ENCODE measurements at regions not wholly inside any gene's neighbourhood (a gene's known extent, or its start where the extent isn't known, plus 50 kb on each side); places are given as distances from the start of the nearest gene placed in this dataset.
"Not testable (repeated sequence)": the region's sequence is repeated elsewhere in the genome, so short reads cannot be mapped to it uniquely, and the experiment has no call there.

- DNase-seq: no peak
Measured at GRCh38 chr20:55386686-55387085, 618.6 kb downstream of the CBLN4 start.

GRCh38 chr20:55375920-55376319 is 629.4 kb downstream of the CBLN4 start:
- no peak for DNase-seq

DNA sequence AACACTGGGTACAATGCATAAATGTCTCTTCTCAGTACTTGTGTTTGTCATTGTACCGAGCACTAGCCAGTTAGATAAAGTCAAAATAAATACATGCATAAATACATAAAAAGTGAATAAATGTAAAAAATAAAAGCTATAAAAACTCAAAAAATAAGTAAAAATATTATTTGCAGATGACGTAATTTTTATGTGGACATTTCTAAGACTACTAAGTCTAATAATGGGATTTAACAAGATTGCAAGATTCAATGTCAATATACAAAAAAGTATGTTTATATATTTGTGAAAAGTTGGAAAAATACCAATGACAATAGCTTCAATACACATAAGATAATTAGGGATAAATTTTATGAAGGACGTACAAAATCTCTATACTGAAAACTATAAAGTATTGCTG is 639.6 kb downstream of the CBLN4 start:
- no peak for DNase-seq

DNA sequence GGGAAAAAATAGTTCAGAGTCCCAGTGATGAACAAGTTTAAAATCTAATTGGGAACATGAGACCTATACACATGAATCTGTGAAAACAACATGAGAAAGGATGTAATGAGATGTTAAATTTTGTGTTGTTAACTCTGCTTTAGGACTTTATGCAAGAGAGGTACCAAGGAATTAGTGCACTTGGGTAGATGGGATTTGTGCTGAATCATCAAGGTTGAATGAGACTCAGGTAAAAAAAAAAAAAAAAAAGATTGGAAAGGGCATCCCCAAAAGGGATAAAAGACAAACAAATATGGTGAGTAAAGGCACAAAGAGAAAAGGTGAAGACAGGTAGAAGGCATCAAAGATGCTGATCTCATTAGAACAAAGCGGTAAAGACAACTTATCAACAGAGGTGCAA is 644.4 kb downstream of the CBLN4 start:
- no peak for DNase-seq

DNA sequence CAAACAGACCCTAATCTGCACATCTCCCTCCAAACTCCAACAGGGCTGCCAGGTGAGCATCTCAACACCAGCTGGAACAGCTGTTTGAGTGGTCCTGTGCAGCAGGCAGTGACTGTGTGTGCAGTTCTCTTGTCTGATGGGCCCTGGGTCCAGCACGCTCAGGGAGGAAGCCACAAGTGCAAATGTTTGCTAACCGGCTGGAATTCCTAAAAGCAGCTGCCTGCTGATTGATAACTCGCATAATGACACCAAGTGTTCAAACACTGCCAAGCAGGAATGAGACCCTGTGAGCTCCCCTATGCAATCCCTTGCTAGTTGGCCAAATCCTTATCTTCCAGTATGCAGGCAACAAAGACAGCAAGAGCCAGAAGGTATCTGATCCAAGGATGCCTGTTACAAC is 650.6 kb downstream of the CBLN4 start:
- no peak for DNase-seq

- DNase-seq: no peak
Measured at GRCh38 chr20:55353206-55353605, 652.1 kb downstream of the CBLN4 start.

DNA sequence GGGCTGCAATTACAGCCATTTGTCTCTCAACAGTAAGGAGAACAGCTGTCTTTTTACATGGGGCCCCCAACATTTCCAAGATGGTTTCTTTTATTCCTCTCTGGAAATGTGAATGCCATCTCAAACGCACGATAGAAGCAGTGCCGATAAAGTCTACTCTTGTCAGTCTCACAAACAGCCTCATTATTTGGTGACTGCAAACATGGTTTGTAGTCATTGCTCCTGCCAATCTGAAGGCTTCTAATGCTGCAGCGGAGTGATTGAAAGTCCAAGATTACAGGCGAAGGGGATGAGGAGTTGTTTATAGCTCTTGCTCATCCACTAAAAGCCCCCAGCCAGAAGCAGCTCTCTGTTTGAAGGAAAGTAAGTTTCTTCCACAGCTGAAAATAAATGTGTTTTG is 657.1 kb downstream of the CBLN4 start:
- no peak for DNase-seq

GRCh38 chr20:55342822-55343221 is 662.5 kb downstream of the CBLN4 start:
- DNase-seq: no peak

DNA sequence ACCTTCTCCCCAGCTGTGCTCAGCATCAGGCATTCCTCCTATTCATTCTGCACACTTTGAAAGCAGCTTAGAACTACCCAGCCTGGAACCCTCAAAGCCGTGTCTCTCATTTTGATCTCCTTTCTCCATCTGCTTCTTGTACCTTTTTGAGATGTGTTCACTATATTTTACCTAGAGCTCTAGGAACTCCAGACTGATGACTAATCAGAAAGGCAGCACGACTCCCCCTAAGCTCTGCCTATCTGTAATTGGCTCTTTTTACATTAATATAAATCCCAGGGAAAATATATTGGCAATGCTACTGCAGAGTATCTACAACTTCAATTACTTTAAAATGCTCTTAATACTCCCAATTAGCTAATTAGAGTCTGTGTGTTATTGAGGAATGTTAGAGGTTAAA is 671.5 kb downstream of the CBLN4 start:
- DNase-seq: no peak

- no peak for DNase-seq
Measured at GRCh38 chr20:55329108-55329507, 676.2 kb downstream of the CBLN4 start.

- DNase-seq: no peak
Measured at GRCh38 chr20:55322745-55323144, 682.6 kb downstream of the CBLN4 start.

- DNase-seq: no peak
Measured at GRCh38 chr20:55316753-55317152, 688.6 kb downstream of the CBLN4 start.

GRCh38 chr20:55310844-55311243 is 694.5 kb downstream of the CBLN4 start:
- DNase-seq: not testable (repeated sequence)

- DNase-seq: no peak
Measured at GRCh38 chr20:55291261-55291660, 714.1 kb downstream of the CBLN4 start.

GRCh38 chr20:55283889-55284288 is 721.4 kb downstream of the CBLN4 start:
- DNase-seq: no peak

- DNase-seq: no peak
Measured at GRCh38 chr20:55273149-55273548, 732.2 kb downstream of the CBLN4 start.

DNA sequence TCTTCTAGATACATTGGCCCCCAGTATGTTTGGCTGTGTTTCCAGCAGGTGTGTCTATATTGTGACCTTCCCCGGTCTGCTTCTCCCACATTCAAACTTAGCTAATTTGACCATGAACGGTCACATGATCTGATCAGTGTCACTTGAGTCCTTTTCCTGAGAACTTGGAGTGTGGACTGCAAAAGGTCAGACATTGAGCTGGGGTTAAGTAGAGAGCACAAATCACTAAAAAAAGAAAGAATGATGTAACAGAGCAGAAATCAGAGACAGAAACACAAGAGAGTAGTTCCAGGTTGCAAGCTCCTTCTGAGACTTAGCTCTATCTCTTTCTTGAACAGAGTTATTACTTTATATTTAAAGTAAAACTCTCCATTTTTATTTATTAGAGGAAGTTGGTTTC is 733.9 kb downstream of the CBLN4 start:
- no peak for DNase-seq

GRCh38 chr20:55269913-55270312 is 735.4 kb downstream of the CBLN4 start:
- no peak for DNase-seq

DNA sequence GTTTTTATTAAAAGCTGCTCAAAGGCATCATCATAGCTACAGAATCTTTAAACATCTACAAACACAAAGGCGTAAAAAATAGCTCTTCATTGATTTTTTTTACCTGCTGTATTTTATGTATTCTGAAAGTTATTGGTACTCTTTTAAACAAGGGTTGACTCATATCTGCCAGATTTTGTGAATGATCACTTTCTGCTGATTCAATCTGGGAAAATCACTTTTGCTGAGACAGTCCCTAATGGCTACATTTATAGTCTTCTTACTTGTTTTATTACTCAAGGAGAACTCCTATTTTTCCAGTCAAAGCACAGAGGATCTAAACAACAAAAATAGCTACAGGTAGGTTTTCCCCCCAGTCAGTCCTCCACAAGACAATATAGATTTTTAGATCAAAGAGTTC is 739.0 kb downstream of the CBLN4 start:
- DNase-seq: no peak

- no peak for DNase-seq
Measured at GRCh38 chr20:55264703-55265239, 740.5 kb downstream of the CBLN4 start.

- DNase-seq: no peak
Measured at GRCh38 chr20:55258559-55258958, 746.8 kb downstream of the CBLN4 start.

GRCh38 chr20:55255016-55255415 is 750.3 kb downstream of the CBLN4 start:
- no peak for DNase-seq

- no peak for DNase-seq
Measured at GRCh38 chr20:55253781-55254180, 751.5 kb downstream of the CBLN4 start.

DNA sequence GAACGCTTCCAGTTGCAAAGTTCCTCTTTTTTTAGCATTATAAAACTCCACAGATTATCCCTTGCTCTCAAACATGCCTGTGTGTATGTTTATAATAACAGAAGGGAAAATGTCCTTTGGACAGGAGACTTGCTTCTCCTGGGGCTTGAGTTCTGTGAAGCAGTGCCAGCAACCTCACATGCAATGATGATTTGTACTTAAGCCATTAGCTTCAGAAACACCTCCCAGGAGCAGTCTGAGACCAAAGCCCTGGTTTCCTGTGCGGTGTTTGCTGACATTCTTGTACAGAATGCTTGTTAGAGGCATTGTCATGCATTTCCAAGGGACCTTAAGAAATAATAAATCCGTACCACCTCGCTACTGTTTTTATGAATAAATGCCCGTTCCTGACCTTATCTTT is 752.8 kb downstream of the CBLN4 start:
- DNase-seq: no peak

- DNase-seq: no peak
Measured at GRCh38 chr20:55251170-55251569, 754.1 kb downstream of the CBLN4 start.

- DNase-seq: no peak
Measured at GRCh38 chr20:55242853-55243252, 762.5 kb downstream of the CBLN4 start.

All from NCI-H526 treated with DMSO at 0.1 percent for 48 hours (cell line).